HG03378 (cell line): ENCODE measurements at regions not wholly inside any gene's neighbourhood (a gene's known extent, or its start where the extent isn't known, plus 50 kb on each side); places are given as distances from the start of the nearest gene placed in this dataset.
"Not testable (repeated sequence)": the region's sequence is repeated elsewhere in the genome, so short reads cannot be mapped to it uniquely, and the experiment has no call there.

Experiments
- ATAC-seq: cut with Tn5 transposase; IDR thresholded peaks from one replicate; pipeline ENCODE4 v1.9.1; 2021; ENCODE audit warnings: mild to moderate bottlenecking, moderate library complexity; ENCODE audit not compliant: unreplicated experiment

- no peak for ATAC-seq
Observed at GRCh38 chr22:49008682-49009235, 818.9 kb downstream of the BRD1 start.

- no peak for ATAC-seq
Observed at GRCh38 chr22:49007013-49007653, 820.5 kb downstream of the BRD1 start.

GRCh38 chr22:49006207-49007012, 821.3 kb downstream of the BRD1 start:
- ATAC-seq = no peak

GRCh38 chr22:49005557-49005956, 822.1 kb downstream of the BRD1 start:
- no peak for ATAC-seq

- ATAC-seq = no peak
Observed at GRCh38 chr22:49004484-49005399, 822.9 kb downstream of the BRD1 start.

- ATAC-seq = not testable (repeated sequence)
Observed at GRCh38 chr22:48997605-48998004, 830.1 kb downstream of the BRD1 start.

GRCh38 chr22:48993655-48994054, 834.0 kb downstream of the BRD1 start:
- ATAC-seq = no peak

GRCh38 chr22:48984639-48985038, 843.0 kb downstream of the BRD1 start:
- ATAC-seq = no peak

GRCh38 chr22:48982321-48982905, 845.3 kb downstream of the BRD1 start:
- ATAC-seq = no peak

- no peak for ATAC-seq
Observed at GRCh38 chr22:48981371-48982061, 846.2 kb downstream of the BRD1 start.

- no peak for ATAC-seq
Observed at GRCh38 chr22:48980918-48981317, 846.8 kb downstream of the BRD1 start.

- no peak for ATAC-seq
Observed at GRCh38 chr22:48980409-48980808, 847.3 kb downstream of the BRD1 start.

- ATAC-seq = no peak
Observed at GRCh38 chr22:48979482-48979881, 848.2 kb downstream of the BRD1 start.

- ATAC-seq = no peak
Observed at GRCh38 chr22:48976556-48977535, 850.8 kb downstream of the BRD1 start.

GRCh38 chr22:48975886-48976285, 851.8 kb downstream of the BRD1 start:
- ATAC-seq = no peak

GRCh38 chr22:48975316-48975741, 852.3 kb downstream of the BRD1 start:
- no peak for ATAC-seq

GRCh38 chr22:48974443-48975315, 853.0 kb downstream of the BRD1 start:
- no peak for ATAC-seq

- no peak for ATAC-seq
Observed at GRCh38 chr22:48973694-48974041, 854.0 kb downstream of the BRD1 start.
